Activated T-helper 1 cell treated with anti-CD3 and anti-CD28 coated beads, Interleukin-12 subunit alpha, Interleukin-12 subunit beta, Interleukin-2, Interleukin-4 antibody, amounts not matched to agents 30 ng/mL and 10 ng/mL and 1 ng/mL, durations not matched to agents 14 hours and 24 hours and 36 hours (primary cell): ENCODE measurements at regions not wholly inside any gene's neighbourhood (a gene's known extent, or its start where the extent isn't known, plus 50 kb on each side); places are given as distances from the start of the nearest gene placed in this dataset.
"Not testable (repeated sequence)": the region's sequence is repeated elsewhere in the genome, so short reads cannot be mapped to it uniquely, and the experiment has no call there.

Experiments
- DNase-seq: peaks from one replicate; pipeline ENCODE4 v3.0.0; 2021; ENCODE audit warnings: low spot score
- H3K27ac Mint-ChIP-seq: one replicate; pipeline ENCODE4 v1.8.0; 2021; ENCODE audit warnings: mild to moderate bottlenecking, mixed read lengths
- H3K27me3 Mint-ChIP-seq: one replicate; pipeline ENCODE4 v1.8.0; 2022; ENCODE audit warnings: mild to moderate bottlenecking, moderate library complexity, mixed read lengths; ENCODE audit not compliant: insufficient read depth
- H3K36me3 Mint-ChIP-seq: one replicate; pipeline ENCODE4 v1.8.0; 2021; ENCODE audit warnings: low read depth, mixed read lengths
- H3K4me1 Mint-ChIP-seq: one replicate; pipeline ENCODE4 v1.8.0; 2021; ENCODE audit warnings: low read depth, mixed read lengths
- H3K4me3 Mint-ChIP-seq: one replicate; pipeline ENCODE4 v1.8.0; 2021; ENCODE audit warnings: mild to moderate bottlenecking, moderate library complexity, mixed read lengths
- H3K9me3 Mint-ChIP-seq: one replicate; pipeline ENCODE4 v1.8.0; 2021; ENCODE audit warnings: mixed read lengths
- intact Hi-C: fragments of 100-400 bp; cut with micrococcal nuclease; formaldehyde crosslinking; loops from one replicate; pipeline ENCODE4 v1.15.1; 2024

- H3K4me3 Mint-ChIP-seq: no peak overlapping the region
- no peaks in the 10 kb centered on the region for H3K4me1 Mint-ChIP-seq
- intact Hi-C loops: no loop called here
- peaks cover 6% of the 10 kb centered on the region for H3K9me3 Mint-ChIP-seq
- H3K27me3 Mint-ChIP-seq: no peaks in the 10 kb centered on the region
- H3K27ac Mint-ChIP-seq: no peak overlapping the region
- DNase-seq: no peak
- H3K36me3 Mint-ChIP-seq: no peaks in the 10 kb centered on the region
Measured at GRCh38 chr13:31605076-31605860, 134.1 kb upstream of the RXFP2 start.

GRCh38 chr13:31607531-31607930 lies 131.8 kb upstream of the RXFP2 start:
- H3K27me3 Mint-ChIP-seq, H3K36me3 Mint-ChIP-seq, H3K4me1 Mint-ChIP-seq, H3K4me3 Mint-ChIP-seq, H3K27ac Mint-ChIP-seq, intact Hi-C loops, H3K9me3 Mint-ChIP-seq, DNase-seq: not testable (repeated sequence)

- H3K27ac Mint-ChIP-seq, DNase-seq, H3K27me3 Mint-ChIP-seq, intact Hi-C loops, H3K36me3 Mint-ChIP-seq, H3K4me1 Mint-ChIP-seq, H3K9me3 Mint-ChIP-seq, H3K4me3 Mint-ChIP-seq: not testable (repeated sequence)
Measured at GRCh38 chr13:31608780-31609179, 130.5 kb upstream of the RXFP2 start.

DNA sequence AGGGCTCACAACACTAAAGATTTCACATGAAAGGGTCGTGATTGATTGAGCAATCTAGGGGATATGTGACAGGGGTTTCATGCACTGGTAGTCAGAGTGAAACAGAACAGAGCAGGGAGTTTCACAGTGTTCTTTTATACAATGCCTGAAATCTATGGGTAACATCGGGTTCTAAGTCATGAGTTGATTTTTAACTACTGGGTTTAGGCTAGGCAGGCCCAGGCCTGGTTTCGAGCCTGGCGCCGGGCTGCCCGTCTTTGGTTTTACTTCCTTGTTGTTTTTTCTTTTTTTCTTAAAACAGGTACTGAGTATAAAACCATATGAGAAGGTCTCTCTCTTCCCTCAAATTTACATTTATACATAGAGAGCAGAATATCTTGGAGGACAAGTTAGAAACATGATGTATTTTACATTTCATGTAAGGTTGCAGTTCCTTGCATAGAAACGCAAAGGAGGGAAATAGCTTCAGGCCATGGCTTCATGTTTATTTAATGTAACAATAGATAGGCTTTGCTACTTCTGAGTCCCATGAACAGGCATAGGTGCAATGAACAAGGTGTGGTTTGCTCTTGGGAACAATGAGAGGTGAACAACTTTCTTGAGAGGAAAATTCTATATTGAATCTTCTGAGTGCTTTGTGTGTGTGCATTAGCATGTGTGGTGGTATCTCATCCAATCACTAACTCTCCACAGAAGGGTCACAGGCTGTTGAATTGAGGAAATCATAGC lies 128.9 kb upstream of the RXFP2 start:
- no peaks in the 10 kb centered on the region for H3K4me1 Mint-ChIP-seq
- no peak overlapping the region for H3K27ac Mint-ChIP-seq
- DNase-seq: no peak
- intact Hi-C loops: no loop called here
- H3K27me3 Mint-ChIP-seq: no peaks in the 10 kb centered on the region
- H3K4me3 Mint-ChIP-seq: no peak overlapping the region
- H3K9me3 Mint-ChIP-seq: peaks cover 6% of the 10 kb centered on the region
- no peaks in the 10 kb centered on the region for H3K36me3 Mint-ChIP-seq

DNA sequence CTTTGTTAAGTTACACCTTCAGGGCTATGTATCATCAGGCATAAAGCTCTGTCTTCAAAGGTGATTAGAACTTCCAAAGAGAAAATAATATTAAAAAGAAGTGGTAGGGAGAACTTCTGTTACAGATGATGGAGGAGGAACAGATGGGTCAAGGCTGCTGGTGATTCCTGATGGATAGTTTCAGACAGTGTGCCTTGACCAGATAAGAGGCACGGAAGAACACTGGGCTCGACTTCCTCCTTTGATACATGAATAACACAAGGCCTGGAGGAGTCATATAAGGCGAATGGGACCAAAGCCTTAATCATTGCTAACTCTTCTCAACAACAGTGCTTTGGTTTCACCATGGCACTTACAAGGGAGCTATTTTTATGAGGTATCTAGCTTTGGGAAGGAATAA lies 128.1 kb upstream of the RXFP2 start:
- Mint-ChIP-seq H3K27ac (no peak overlapping the region), H3K4me3 (no peak overlapping the region), H3K4me1 (no peaks in the 10 kb centered on the region), H3K9me3 (peaks cover 6% of the 10 kb centered on the region), H3K36me3 (no peaks in the 10 kb centered on the region), H3K27me3 (no peaks in the 10 kb centered on the region)
- intact Hi-C loops: no loop called here
- no peak for DNase-seq

GRCh38 chr13:31614073-31614472 lies 125.3 kb upstream of the RXFP2 start:
- Mint-ChIP-seq H3K9me3 (peaks cover 6% of the 10 kb centered on the region), H3K27me3 (no peaks in the 10 kb centered on the region), H3K4me1 (no peaks in the 10 kb centered on the region), H3K36me3 (no peaks in the 10 kb centered on the region), H3K4me3 (no peak overlapping the region), H3K27ac (no peak overlapping the region)
- intact Hi-C loops: no loop called here
- no peak for DNase-seq

DNA sequence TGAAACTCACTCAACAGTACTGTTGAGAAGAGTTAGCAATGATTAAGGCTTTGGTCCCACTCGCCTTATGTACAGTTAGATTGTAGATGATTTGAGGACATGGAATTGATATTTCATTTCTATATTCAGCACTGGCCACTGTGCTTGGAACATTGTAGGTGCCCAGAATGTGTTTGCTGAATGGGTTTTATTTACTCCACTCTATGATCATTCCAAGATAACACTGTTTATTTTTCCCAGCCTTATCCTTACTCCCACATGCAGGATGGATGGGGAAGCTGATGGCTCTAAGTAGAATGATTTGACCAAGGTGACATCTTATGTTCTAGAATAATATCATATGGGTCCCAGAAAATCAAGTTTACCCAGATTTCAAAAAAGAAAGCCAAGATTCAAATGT lies 124.6 kb upstream of the RXFP2 start:
- intact Hi-C loops: no loop called here
- no peak for DNase-seq
- Mint-ChIP-seq H3K36me3 (no peaks in the 10 kb centered on the region), H3K27me3 (no peaks in the 10 kb centered on the region), H3K27ac (no peak overlapping the region), H3K9me3 (peaks cover 5% of the 10 kb centered on the region), H3K4me1 (no peaks in the 10 kb centered on the region), H3K4me3 (no peak overlapping the region)

GRCh38 chr13:31625115-31625514 lies 114.2 kb upstream of the RXFP2 start:
- intact Hi-C loops: no loop called here
- H3K36me3 Mint-ChIP-seq: no peaks in the 10 kb centered on the region
- no peaks in the 10 kb centered on the region for H3K9me3 Mint-ChIP-seq
- no peak overlapping the region for H3K4me3 Mint-ChIP-seq
- H3K27me3 Mint-ChIP-seq: peaks cover 2% of the 10 kb centered on the region
- H3K4me1 Mint-ChIP-seq: no peaks in the 10 kb centered on the region
- DNase-seq: no peak
- no peak overlapping the region for H3K27ac Mint-ChIP-seq

- Mint-ChIP-seq H3K27ac (no peak overlapping the region), H3K4me3 (no peak overlapping the region), H3K36me3 (no peaks in the 10 kb centered on the region), H3K4me1 (no peaks in the 10 kb centered on the region), H3K27me3 (no peaks in the 10 kb centered on the region), H3K9me3 (peaks cover 3% of the 10 kb centered on the region)
- DNase-seq: no peak
- intact Hi-C loops: no loop called here
Measured at GRCh38 chr13:31627097-31627845, 112.1 kb upstream of the RXFP2 start.

GRCh38 chr13:31629085-31629780 lies 110.1 kb upstream of the RXFP2 start:
- no peak for DNase-seq
- H3K4me1 Mint-ChIP-seq: no peaks in the 10 kb centered on the region
- no peaks in the 10 kb centered on the region for H3K27me3 Mint-ChIP-seq
- peaks cover 3% of the 10 kb centered on the region for H3K9me3 Mint-ChIP-seq
- H3K27ac Mint-ChIP-seq: no peak overlapping the region
- no peak overlapping the region for H3K4me3 Mint-ChIP-seq
- intact Hi-C loops: no loop called here
- no peaks in the 10 kb centered on the region for H3K36me3 Mint-ChIP-seq

GRCh38 chr13:31631071-31631470 lies 108.3 kb upstream of the RXFP2 start:
- no peak for DNase-seq
- no peak overlapping the region for H3K27ac Mint-ChIP-seq
- no peak overlapping the region for H3K4me3 Mint-ChIP-seq
- peaks cover 12% of the 10 kb centered on the region for H3K9me3 Mint-ChIP-seq
- no peaks in the 10 kb centered on the region for H3K36me3 Mint-ChIP-seq
- H3K4me1 Mint-ChIP-seq: no peaks in the 10 kb centered on the region
- intact Hi-C loops: no loop called here
- H3K27me3 Mint-ChIP-seq: no peaks in the 10 kb centered on the region

DNA sequence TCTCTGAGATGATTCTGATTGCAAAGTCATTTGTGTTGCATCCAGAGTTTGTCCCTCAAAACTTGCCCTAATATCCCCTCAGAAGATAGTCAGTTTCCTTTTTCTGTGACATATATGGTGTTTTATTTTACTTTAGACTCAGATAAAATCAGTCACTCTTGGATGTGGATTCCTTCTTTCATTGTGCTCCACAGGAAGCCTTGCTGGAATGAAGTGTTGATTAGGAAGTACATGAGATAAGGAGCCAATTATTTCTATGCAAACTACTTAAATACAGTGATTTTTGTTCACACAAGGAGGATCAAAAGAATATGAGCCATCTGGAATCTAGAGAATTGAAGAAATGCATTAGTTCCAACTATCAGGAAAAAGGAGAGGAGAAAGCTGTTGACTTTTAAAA lies 107.6 kb upstream of the RXFP2 start:
- Mint-ChIP-seq H3K9me3 (peaks cover 14% of the 10 kb centered on the region), H3K27ac (no peak overlapping the region), H3K36me3 (no peaks in the 10 kb centered on the region), H3K4me3 (no peak overlapping the region), H3K4me1 (no peaks in the 10 kb centered on the region), H3K27me3 (no peaks in the 10 kb centered on the region)
- DNase-seq: no peak
- intact Hi-C loops: no loop called here

DNA sequence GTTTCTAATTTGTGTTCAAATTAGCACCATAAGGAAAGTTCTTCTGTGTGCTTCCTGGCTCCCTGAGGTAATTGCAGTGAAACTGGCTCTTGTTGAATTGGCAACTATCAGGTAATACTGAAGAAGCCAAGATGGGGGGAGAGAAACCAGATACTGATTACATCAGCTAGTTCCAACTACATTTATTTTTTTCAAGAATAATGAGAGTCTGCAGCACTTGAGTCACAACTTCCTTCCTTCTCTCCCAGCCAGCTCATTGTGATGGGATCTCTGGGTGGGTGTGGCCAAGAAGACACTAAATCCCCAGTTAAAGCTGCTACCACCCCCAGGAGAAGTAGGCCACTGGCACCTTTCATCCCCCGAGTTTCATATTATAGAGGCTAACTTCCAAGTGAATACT lies 100.7 kb upstream of the RXFP2 start:
- Mint-ChIP-seq H3K4me1 (no peaks in the 10 kb centered on the region), H3K4me3 (no peak overlapping the region), H3K27ac (no peak overlapping the region), H3K9me3 (peaks cover 15% of the 10 kb centered on the region), H3K36me3 (no peaks in the 10 kb centered on the region), H3K27me3 (no peaks in the 10 kb centered on the region)
- DNase-seq: no peak
- intact Hi-C loops: no loop called here
